ENCODE measurements at regions not wholly inside any gene's neighbourhood (a gene's known extent, or its start where the extent isn't known, plus 50 kb on each side); places are given as distances from the start of the nearest gene placed in this dataset.

DNA sequence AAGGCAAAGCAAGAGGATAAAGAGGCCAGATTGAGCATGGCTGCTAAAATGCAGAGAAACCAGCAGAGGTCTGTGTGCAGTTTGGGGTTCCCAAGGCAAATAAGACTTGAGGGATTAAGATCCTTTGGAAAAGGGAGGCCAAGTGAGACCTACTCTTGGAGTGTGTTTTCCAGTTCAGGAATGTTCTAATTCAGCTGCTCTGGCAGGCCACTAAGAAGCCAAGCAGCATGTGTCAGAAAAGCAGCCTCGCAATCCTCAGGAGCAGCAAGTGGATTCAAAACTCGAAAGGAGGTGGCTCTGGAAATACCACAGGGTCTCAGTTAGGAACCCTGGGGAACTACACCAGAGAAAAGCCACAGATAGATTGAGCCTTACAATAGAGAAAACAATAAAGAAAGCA lies 569.2 kb downstream of the METTL4 start:
- Histone ChIP-seq H3K27ac (ENCODE audit: low read depth in 1 of 2, low read length in 1 of 2) (no peak overlapping the region), H3K36me3 (ENCODE audit: control insufficient read depth in 2 of 2, insufficient read depth in 2 of 2, low read length in 1 of 2) (no peaks in the 10 kb centered on the region), H3K27me3 (ENCODE audit: control insufficient read depth in 2 of 2, insufficient read depth in 1 of 2, low read length in 1 of 2) (no peaks in the 10 kb centered on the region), H3K9me3 (ENCODE audit: control insufficient read depth in 2 of 2, insufficient read depth in 1 of 2, low read length in 1 of 2) (no peaks in the 10 kb centered on the region), H3K4me1 (ENCODE audit: control insufficient read depth in 2 of 2, insufficient read depth in 2 of 2, low read length in 2 of 2) (no peaks in the 10 kb centered on the region), H3K4me3 (ENCODE audit: low read length in 2 of 2) (no peak overlapping the region)
- WGBS: 93% methylated on average over 2 of the region's 2 CpGs
- no peak for DNase-seq (ENCODE audit: low read depth in 6 of 9, low spot score in 9 of 9)

GRCh38 chr18:2002604-2003003 lies 568.7 kb downstream of the METTL4 start:
- DNase-seq (ENCODE audit: low read depth in 6 of 9, low spot score in 9 of 9): no peak

GRCh38 chr18:2009942-2010697 lies 561.2 kb downstream of the METTL4 start:
- no peak for DNase-seq (ENCODE audit: low read depth in 6 of 9, low spot score in 9 of 9)
- H3K9me3 ChIP-seq (ENCODE audit: control insufficient read depth in 2 of 2, insufficient read depth in 1 of 2, low read length in 1 of 2): no peaks in the 10 kb centered on the region
- 94% methylated on average over 2 of the region's 2 CpGs for WGBS
- H3K36me3 ChIP-seq (ENCODE audit: control insufficient read depth in 2 of 2, insufficient read depth in 2 of 2, low read length in 1 of 2): no peaks in the 10 kb centered on the region
- no peaks in the 10 kb centered on the region for H3K4me1 ChIP-seq (ENCODE audit: control insufficient read depth in 2 of 2, insufficient read depth in 2 of 2, low read length in 2 of 2)
- no peak overlapping the region for H3K4me3 ChIP-seq (ENCODE audit: low read length in 2 of 2)
- no peaks in the 10 kb centered on the region for H3K27me3 ChIP-seq (ENCODE audit: control insufficient read depth in 2 of 2, insufficient read depth in 1 of 2, low read length in 1 of 2)
- H3K27ac ChIP-seq (ENCODE audit: low read depth in 1 of 2, low read length in 1 of 2): no peak overlapping the region

More at GRCh38 chr18:2002604-2003003, 568.7 kb downstream of the METTL4 start:
- no peaks in the 10 kb centered on the region for H3K36me3 ChIP-seq (ENCODE audit: control insufficient read depth in 2 of 2, insufficient read depth in 2 of 2, low read length in 1 of 2)
- no peaks in the 10 kb centered on the region for H3K27me3 ChIP-seq (ENCODE audit: control insufficient read depth in 2 of 2, insufficient read depth in 1 of 2, low read length in 1 of 2)
- no peaks in the 10 kb centered on the region for H3K9me3 ChIP-seq (ENCODE audit: control insufficient read depth in 2 of 2, insufficient read depth in 1 of 2, low read length in 1 of 2)
- H3K4me1 ChIP-seq (ENCODE audit: control insufficient read depth in 2 of 2, insufficient read depth in 2 of 2, low read length in 2 of 2): no peaks in the 10 kb centered on the region
- H3K27ac ChIP-seq (ENCODE audit: low read depth in 1 of 2, low read length in 1 of 2): no peak overlapping the region
- no peak overlapping the region for H3K4me3 ChIP-seq (ENCODE audit: low read length in 2 of 2)
- WGBS: 67% methylated on average over 7 of the region's 7 CpGs

DNA sequence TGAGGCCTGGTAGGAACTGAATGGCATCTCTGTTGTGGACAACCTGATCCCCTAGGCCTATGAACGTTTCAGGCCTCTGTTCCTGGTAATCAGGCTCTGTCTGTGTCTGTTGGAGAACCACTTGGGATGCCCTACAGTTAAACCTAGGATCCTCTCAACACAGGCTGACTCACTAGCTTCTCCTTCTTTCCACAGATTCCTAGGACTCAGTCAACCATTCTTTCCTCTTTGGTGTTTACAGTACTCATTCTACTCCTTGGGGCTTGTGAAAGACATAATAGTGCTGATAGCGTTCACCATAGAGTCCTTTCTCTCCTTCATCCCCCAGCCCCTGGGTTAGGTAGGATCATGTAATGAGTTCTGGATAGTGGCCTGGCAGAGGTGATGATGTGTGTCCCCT lies 544.3 kb downstream of the METTL4 start:
- H3K4me3 ChIP-seq (ENCODE audit: low read length in 2 of 2): no peak overlapping the region
- no peak overlapping the region for H3K27ac ChIP-seq (ENCODE audit: low read depth in 1 of 2, low read length in 1 of 2)
- H3K27me3 ChIP-seq (ENCODE audit: control insufficient read depth in 2 of 2, insufficient read depth in 1 of 2, low read length in 1 of 2): no peaks in the 10 kb centered on the region
- no peak for DNase-seq (ENCODE audit: low read depth in 6 of 9, low spot score in 9 of 9)
- WGBS: 70% methylated on average over 2 of the region's 2 CpGs
- H3K9me3 ChIP-seq (ENCODE audit: control insufficient read depth in 2 of 2, insufficient read depth in 1 of 2, low read length in 1 of 2): peaks cover 0 to 1% of the 10 kb centered on the region in 2 donors
- H3K4me1 ChIP-seq (ENCODE audit: control insufficient read depth in 2 of 2, insufficient read depth in 2 of 2, low read length in 2 of 2): no peaks in the 10 kb centered on the region
- H3K36me3 ChIP-seq (ENCODE audit: control insufficient read depth in 2 of 2, insufficient read depth in 2 of 2, low read length in 1 of 2): no peaks in the 10 kb centered on the region

GRCh38 chr18:2027756-2028155 lies 543.5 kb downstream of the METTL4 start:
- Histone ChIP-seq H3K4me1 (ENCODE audit: control insufficient read depth in 2 of 2, insufficient read depth in 2 of 2, low read length in 2 of 2) (no peaks in the 10 kb centered on the region), H3K4me3 (ENCODE audit: low read length in 2 of 2) (no peak overlapping the region), H3K9me3 (ENCODE audit: control insufficient read depth in 2 of 2, insufficient read depth in 1 of 2, low read length in 1 of 2) (peaks cover 0 to 1% of the 10 kb centered on the region in 2 donors), H3K36me3 (ENCODE audit: control insufficient read depth in 2 of 2, insufficient read depth in 2 of 2, low read length in 1 of 2) (no peaks in the 10 kb centered on the region), H3K27ac (ENCODE audit: low read depth in 1 of 2, low read length in 1 of 2) (no peak overlapping the region), H3K27me3 (ENCODE audit: control insufficient read depth in 2 of 2, insufficient read depth in 1 of 2, low read length in 1 of 2) (no peaks in the 10 kb centered on the region)
- DNase-seq (ENCODE audit: low read depth in 6 of 9, low spot score in 9 of 9): no peak

DNA sequence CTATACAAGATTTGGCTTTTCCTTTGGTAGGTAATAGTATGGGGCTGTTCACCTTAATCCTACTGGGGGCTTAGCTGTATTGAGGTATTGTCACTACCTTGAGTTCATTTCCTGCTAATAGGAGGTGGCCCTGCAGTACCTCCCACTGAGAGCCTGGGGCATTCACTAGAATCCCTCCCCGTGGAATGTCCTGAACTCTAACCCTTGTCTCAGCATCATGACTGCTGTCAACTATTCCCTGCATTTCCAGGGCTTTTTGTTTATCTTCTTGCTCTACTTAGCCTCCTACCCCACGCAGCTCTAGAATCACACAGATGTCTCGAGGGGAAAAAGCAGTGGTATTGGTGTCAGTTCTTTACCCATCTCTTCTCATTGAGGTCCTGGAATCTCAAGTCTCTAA lies 542.3 kb downstream of the METTL4 start:
- Histone ChIP-seq H3K9me3 (ENCODE audit: control insufficient read depth in 2 of 2, insufficient read depth in 1 of 2, low read length in 1 of 2) (peaks cover 0 to 1% of the 10 kb centered on the region in 2 donors), H3K4me3 (ENCODE audit: low read length in 2 of 2) (no peak overlapping the region), H3K27ac (ENCODE audit: low read depth in 1 of 2, low read length in 1 of 2) (no peak overlapping the region), H3K27me3 (ENCODE audit: control insufficient read depth in 2 of 2, insufficient read depth in 1 of 2, low read length in 1 of 2) (no peaks in the 10 kb centered on the region), H3K36me3 (ENCODE audit: control insufficient read depth in 2 of 2, insufficient read depth in 2 of 2, low read length in 1 of 2) (no peaks in the 10 kb centered on the region), H3K4me1 (ENCODE audit: control insufficient read depth in 2 of 2, insufficient read depth in 2 of 2, low read length in 2 of 2) (no peaks in the 10 kb centered on the region)
- no peak for DNase-seq (ENCODE audit: low read depth in 6 of 9, low spot score in 9 of 9)
- 79% methylated on average over 3 of the region's 3 CpGs for WGBS

DNA sequence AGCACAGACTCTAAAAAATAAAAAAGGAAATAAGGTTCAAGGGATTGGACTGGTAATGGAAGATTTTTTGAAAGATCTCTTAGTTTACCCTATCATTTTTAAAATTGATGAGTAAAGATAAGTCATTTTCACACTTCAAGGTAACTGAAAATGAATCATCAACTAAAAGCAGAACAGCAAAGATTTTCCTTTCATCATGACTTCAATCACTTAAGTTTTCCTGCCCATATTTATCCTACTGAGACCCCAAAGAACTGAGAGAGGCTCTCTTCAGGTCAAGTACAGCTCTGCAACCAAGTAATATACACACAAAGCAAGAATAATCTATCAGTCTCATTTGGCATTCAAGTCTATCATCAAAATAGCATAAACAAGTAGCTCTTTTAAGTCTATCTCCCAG lies 540.7 kb downstream of the METTL4 start:
- no peaks in the 10 kb centered on the region for H3K36me3 ChIP-seq (ENCODE audit: control insufficient read depth in 2 of 2, insufficient read depth in 2 of 2, low read length in 1 of 2)
- H3K9me3 ChIP-seq (ENCODE audit: control insufficient read depth in 2 of 2, insufficient read depth in 1 of 2, low read length in 1 of 2): no peaks in the 10 kb centered on the region
- no peaks in the 10 kb centered on the region for H3K27me3 ChIP-seq (ENCODE audit: control insufficient read depth in 2 of 2, insufficient read depth in 1 of 2, low read length in 1 of 2)
- H3K27ac ChIP-seq (ENCODE audit: low read depth in 1 of 2, low read length in 1 of 2): no peak overlapping the region
- H3K4me3 ChIP-seq (ENCODE audit: low read length in 2 of 2): no peak overlapping the region
- DNase-seq (ENCODE audit: low read depth in 6 of 9, low spot score in 9 of 9): no peak
- no peaks in the 10 kb centered on the region for H3K4me1 ChIP-seq (ENCODE audit: control insufficient read depth in 2 of 2, insufficient read depth in 2 of 2, low read length in 2 of 2)

DNA sequence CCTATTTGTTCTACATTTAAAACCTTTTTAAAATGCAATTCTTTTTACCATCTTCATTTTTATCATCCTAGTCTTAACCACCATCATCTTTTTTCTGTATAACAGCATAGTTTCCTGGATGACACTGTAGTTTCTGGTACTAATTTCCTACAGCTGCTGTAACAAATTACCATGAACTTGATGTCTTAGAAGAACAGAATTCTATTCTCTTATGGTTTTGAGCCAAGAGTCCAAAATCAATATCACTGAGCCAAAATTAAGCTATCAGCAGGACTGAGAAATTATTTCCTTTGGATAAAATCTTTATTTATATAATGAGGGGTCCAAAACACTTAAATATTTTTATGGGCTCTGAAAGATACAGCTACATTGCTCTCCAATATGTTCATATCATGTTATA lies 539.3 kb downstream of the METTL4 start:
- Histone ChIP-seq H3K27me3 (ENCODE audit: control insufficient read depth in 2 of 2, insufficient read depth in 1 of 2, low read length in 1 of 2) (no peaks in the 10 kb centered on the region), H3K9me3 (ENCODE audit: control insufficient read depth in 2 of 2, insufficient read depth in 1 of 2, low read length in 1 of 2) (no peaks in the 10 kb centered on the region), H3K4me3 (ENCODE audit: low read length in 2 of 2) (no peak overlapping the region), H3K36me3 (ENCODE audit: control insufficient read depth in 2 of 2, insufficient read depth in 2 of 2, low read length in 1 of 2) (no peaks in the 10 kb centered on the region), H3K4me1 (ENCODE audit: control insufficient read depth in 2 of 2, insufficient read depth in 2 of 2, low read length in 2 of 2) (no peaks in the 10 kb centered on the region), H3K27ac (ENCODE audit: low read depth in 1 of 2, low read length in 1 of 2) (no peak overlapping the region)
- no peak for DNase-seq (ENCODE audit: low read depth in 6 of 9, low spot score in 9 of 9)

DNA sequence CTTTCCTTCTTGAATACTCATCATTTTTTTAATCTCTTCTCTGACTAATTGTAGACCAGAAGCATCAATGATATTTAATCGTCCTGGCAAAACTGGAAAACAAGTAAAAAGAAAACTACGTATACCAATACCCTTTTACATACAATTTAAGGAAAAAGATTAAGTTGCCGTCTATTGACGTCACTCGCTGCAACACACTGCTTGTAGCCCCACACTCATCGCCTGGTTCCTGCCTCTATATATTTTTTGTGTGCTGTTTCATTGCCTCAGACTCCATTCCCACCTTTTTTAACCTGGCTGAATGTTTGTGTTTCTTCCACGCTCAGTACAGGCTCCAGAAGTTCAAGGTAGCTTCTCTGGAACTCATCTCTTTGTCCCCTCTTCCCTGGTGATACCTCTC lies 536.2 kb downstream of the METTL4 start:
- no peak overlapping the region for H3K27ac ChIP-seq (ENCODE audit: low read depth in 1 of 2, low read length in 1 of 2)
- no peak for DNase-seq (ENCODE audit: low read depth in 6 of 9, low spot score in 9 of 9)
- H3K4me1 ChIP-seq (ENCODE audit: control insufficient read depth in 2 of 2, insufficient read depth in 2 of 2, low read length in 2 of 2): no peaks in the 10 kb centered on the region
- no peaks in the 10 kb centered on the region for H3K9me3 ChIP-seq (ENCODE audit: control insufficient read depth in 2 of 2, insufficient read depth in 1 of 2, low read length in 1 of 2)
- H3K4me3 ChIP-seq (ENCODE audit: low read length in 2 of 2): no peak overlapping the region
- 97% methylated on average over 7 of the region's 7 CpGs for WGBS
- H3K27me3 ChIP-seq (ENCODE audit: control insufficient read depth in 2 of 2, insufficient read depth in 1 of 2, low read length in 1 of 2): no peaks in the 10 kb centered on the region
- H3K36me3 ChIP-seq (ENCODE audit: control insufficient read depth in 2 of 2, insufficient read depth in 2 of 2, low read length in 1 of 2): no peaks in the 10 kb centered on the region
